ENCODE measurements at regions not wholly inside any gene's neighbourhood (a gene's known extent, or its start where the extent isn't known, plus 50 kb on each side); places are given as distances from the start of the nearest gene placed in this dataset.

DNA sequence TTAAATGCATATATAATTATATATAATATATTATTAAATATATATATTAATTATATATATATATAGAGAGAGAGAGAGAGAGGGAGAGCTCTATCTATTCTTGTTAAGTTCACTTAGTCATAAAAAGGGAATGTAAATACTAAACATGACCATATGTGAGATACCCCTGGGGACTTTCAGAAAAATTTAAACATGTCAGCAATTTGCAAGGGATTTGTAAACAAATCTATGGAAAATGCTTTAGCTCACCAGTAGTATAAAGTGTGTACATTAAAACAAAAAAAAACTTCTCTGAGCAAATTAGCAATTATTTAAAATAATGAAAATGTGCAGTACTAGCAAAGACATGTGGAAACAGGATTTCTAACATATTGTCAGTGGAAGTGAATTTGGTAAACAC lies 1755.5 kb downstream of the PCDH19 start:
- TF ChIP-seq, protein P1, sequence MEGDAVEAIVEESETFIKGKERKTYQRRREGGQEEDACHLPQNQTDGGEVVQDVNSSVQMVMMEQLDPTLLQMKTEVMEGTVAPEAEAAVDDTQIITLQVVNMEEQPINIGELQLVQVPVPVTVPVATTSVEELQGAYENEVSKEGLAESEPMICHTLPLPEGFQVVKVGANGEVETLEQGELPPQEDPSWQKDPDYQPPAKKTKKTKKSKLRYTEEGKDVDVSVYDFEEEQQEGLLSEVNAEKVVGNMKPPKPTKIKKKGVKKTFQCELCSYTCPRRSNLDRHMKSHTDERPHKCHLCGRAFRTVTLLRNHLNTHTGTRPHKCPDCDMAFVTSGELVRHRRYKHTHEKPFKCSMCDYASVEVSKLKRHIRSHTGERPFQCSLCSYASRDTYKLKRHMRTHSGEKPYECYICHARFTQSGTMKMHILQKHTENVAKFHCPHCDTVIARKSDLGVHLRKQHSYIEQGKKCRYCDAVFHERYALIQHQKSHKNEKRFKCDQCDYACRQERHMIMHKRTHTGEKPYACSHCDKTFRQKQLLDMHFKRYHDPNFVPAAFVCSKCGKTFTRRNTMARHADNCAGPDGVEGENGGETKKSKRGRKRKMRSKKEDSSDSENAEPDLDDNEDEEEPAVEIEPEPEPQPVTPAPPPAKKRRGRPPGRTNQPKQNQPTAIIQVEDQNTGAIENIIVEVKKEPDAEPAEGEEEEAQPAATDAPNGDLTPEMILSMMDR (conservative IDR thresholded peaks at IDR 0.05; ENCODE audit: low read length): no peak
- TF ChIP-seq EZH2phosphoT487 (IDR thresholded peaks at IDR 0.05; ENCODE audit: borderline replicate concordance, low read depth, low read length): no peak
